ENCODE measurements at regions not wholly inside any gene's neighbourhood (a gene's known extent, or its start where the extent isn't known, plus 50 kb on each side); places are given as distances from the start of the nearest gene placed in this dataset.

DNA sequence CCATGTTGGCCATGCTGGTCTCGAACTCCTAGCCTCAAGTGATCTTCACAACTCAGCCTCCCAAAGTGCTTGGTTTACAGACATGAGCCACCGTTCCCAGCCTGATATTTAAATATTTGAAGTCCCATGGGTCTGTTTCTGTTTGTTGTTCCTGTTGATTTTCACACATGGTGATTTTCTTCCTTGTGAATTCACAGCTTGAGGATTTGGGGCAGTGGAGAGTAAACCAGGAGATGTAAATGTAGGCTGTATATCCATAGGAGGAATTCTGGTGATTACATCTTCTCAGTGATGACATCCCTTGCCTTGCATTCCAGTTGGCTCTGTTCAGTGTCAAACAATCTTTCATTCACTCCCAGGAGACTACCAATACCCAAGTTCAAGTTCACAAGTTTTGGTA is 471.9 kb downstream of the KCTD12 start:
- TF ChIP-seq, protein P1, sequence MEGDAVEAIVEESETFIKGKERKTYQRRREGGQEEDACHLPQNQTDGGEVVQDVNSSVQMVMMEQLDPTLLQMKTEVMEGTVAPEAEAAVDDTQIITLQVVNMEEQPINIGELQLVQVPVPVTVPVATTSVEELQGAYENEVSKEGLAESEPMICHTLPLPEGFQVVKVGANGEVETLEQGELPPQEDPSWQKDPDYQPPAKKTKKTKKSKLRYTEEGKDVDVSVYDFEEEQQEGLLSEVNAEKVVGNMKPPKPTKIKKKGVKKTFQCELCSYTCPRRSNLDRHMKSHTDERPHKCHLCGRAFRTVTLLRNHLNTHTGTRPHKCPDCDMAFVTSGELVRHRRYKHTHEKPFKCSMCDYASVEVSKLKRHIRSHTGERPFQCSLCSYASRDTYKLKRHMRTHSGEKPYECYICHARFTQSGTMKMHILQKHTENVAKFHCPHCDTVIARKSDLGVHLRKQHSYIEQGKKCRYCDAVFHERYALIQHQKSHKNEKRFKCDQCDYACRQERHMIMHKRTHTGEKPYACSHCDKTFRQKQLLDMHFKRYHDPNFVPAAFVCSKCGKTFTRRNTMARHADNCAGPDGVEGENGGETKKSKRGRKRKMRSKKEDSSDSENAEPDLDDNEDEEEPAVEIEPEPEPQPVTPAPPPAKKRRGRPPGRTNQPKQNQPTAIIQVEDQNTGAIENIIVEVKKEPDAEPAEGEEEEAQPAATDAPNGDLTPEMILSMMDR (IDR thresholded peaks at IDR 0.05; ENCODE audit: control extremely low read depth, extremely low read depth, low read depth, missing control alignments), result no peak
- no peak for DNase-seq (ENCODE audit: extremely low spot score)
- POLR2A ChIA-PET, result no interaction called here
- CTCF ChIA-PET, result interaction anchor here (0.9 kb wide), 1 partner anchor 21 kb away, joined by 3 read pairs; no protein-coding TSS in a partner anchor

DNA sequence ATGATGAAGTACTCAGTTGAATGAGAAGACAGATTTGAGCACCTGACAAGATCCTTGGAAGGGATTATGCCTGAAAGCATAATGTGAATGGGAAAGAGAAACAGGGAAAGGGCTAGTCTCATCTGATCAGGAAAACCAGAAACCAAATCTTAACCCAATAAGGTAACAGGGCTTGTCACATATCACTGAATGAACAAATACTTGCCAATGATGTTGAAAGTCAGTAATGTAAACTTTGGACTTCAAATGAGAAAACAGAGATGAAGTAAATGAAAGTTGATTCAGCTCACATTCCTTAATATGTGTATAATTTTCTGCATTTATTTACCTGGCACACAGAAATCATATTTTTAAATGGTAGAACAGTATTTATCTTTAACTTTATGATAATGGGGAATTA is 480.0 kb downstream of the KCTD12 start:
- TF ChIP-seq, protein P1 (IDR thresholded peaks at IDR 0.05; ENCODE audit: control extremely low read depth, extremely low read depth, low read depth, missing control alignments), result no peak
- POLR2A ChIA-PET, result no interaction called here
- CTCF ChIA-PET, result no interaction called here
- DNase-seq (ENCODE audit: extremely low spot score), result no peak

DNA sequence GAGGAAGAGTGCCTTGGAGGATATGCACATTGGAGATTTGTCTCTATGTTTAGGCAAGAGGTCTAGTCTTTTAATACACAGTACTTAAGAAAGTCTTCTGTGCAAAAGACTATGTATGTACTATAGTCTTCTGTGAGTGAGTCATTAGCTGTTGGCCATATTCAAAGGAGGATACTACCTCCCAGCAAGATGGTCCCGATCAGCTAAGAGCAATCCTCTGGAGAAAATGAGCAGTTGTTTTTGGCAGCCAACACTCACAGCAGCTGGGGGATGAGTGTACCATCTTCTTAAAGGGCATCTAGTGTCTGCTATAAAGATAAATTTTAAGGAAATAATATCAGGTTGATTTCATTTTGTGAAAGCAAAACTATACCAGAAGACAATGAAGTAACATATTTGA is 487.8 kb downstream of the KCTD12 start:
- TF ChIP-seq, protein P1 (IDR thresholded peaks at IDR 0.05; ENCODE audit: control extremely low read depth, extremely low read depth, low read depth, missing control alignments), result no peak
- ChIA-PET POLR2A (no interaction called here), CTCF (interaction anchor here (1.1 kb wide), 1 partner anchor 12 kb away, joined by 3 read pairs; no protein-coding TSS in a partner anchor)
- DNase-seq (ENCODE audit: extremely low spot score), result no peak

DNA sequence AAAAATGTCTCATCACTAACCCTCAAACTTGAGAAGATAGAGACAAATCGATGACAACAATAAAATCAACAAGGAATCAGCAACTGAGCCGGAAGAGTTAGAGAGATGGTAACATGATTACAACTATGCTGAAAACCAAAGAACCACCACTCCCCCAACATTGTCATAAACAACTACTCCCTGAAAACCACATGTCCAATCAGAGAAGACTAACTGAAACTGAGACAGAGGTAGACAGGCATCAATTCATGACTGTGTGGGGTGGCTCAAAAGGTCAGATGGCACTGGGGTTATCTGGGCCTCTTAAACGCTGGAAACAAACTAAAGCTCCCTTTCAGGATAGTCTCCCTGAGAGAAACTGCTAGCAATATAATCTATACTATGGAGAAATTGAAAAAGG is 488.8 kb downstream of the KCTD12 start:
- TF ChIP-seq, protein P1 (IDR thresholded peaks at IDR 0.05; ENCODE audit: control extremely low read depth, extremely low read depth, low read depth, missing control alignments), result no peak
- POLR2A ChIA-PET, result no interaction called here
- no peak for DNase-seq (ENCODE audit: extremely low spot score)
- CTCF ChIA-PET, result no interaction called here

DNA sequence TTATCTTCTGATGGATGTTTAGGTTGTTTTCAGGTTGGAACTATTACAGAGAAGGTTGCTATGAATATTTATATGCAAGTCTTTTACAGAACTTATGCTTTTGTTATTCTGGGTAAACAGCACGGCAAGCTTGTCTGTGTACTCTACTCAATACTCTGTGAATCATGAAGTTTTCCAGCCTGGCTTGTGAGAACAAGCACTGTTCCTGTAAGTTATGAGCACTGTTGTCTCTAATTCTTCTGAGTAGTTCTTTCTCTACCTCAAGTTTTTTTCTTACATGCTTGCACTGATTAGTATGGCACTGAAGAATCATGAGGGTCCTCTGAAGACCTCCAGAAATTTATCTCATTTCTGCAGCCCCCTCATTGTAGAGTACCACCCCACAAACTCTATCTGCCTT is 496.9 kb downstream of the KCTD12 start:
- TF ChIP-seq, protein P1 (IDR thresholded peaks at IDR 0.05; ENCODE audit: control extremely low read depth, extremely low read depth, low read depth, missing control alignments), result no peak
- ChIA-PET CTCF (no interaction called here), POLR2A (no interaction called here)
- DNase-seq (ENCODE audit: extremely low spot score), result no peak

DNA sequence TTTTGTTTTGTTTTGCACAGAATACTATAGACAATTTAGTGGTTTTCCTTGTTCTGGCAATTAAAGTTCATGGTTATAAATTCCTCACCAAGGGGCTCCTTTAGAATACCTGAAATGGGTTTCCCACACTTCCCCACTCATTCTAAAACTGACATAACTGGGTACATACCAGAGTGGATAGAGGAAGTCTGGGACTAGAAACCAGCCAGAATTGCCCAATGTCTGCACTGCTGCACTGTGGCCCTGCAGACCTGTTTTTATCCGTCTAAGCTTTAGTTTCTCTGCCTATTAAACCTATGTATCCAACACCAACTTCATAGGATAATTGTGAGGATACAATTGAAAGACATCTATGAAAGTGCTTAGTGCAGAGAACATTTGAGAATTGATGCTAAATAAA is 498.6 kb downstream of the KCTD12 start:
- ChIA-PET POLR2A (no interaction called here), CTCF (interaction anchor here (1.0 to 1.6 kb wide), 2 partner anchors 11 to 700 kb away, joined by 3 read pairs; no protein-coding TSS in a partner anchor)
- TF ChIP-seq, protein P1 (IDR thresholded peaks at IDR 0.05; ENCODE audit: control extremely low read depth, extremely low read depth, low read depth, missing control alignments), result no peak
- DNase-seq (ENCODE audit: extremely low spot score), result no peak

DNA sequence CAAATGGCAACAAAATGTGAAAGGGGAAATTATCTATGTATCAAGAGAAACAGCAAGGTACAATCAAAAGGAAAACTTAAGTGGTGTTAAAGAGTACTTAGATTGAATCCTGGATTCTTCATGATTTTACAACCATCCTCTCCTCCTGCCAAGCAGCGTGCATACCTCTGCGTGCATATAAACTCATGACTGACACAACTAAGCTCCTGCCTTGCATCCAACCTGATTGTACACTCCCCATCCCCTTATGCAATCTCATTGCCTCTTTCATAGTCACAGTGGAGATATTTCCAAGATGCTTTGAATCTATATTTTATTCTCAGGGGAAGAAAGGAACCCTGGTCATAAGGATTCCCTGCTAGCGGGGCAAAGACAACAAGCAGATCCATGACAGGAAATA is 499.9 kb downstream of the KCTD12 start:
- TF ChIP-seq, protein P1 (IDR thresholded peaks at IDR 0.05; ENCODE audit: control extremely low read depth, extremely low read depth, low read depth, missing control alignments), result no peak
- ChIA-PET CTCF (interaction anchor here (1.1 to 1.6 kb wide), 2 partner anchors 13 to 22 kb away, joined by 3 read pairs; no protein-coding TSS in a partner anchor), POLR2A (no interaction called here)
- DNase-seq (ENCODE audit: extremely low spot score), result no peak
